Left lung (tissue), 4 donors: ENCODE measurements at regions not wholly inside any gene's neighbourhood (a gene's known extent, or its start where the extent isn't known, plus 50 kb on each side); places are given as distances from the start of the nearest gene placed in this dataset.

Experiments
- ATAC-seq: fragments of 200-7000 bp; cut with Tn5 transposase; one replicate; pipeline ENCODE4 v1.9.1; 2020; ENCODE audit warnings: moderate library complexity
- DNase-seq, 4 donors: peaks; one replicate each; pipeline ENCODE4 v3.0.0-alpha.2; 2013 to 2020
- H3K27ac ChIP-seq, 2 donors: fragments of 200-600 bp; sonication (generic) in 1 of 2; one replicate each; pipeline versions ENCODE4 v1.5.0 to v1.8.0; 2020 to 2021
- H3K27me3 ChIP-seq, 2 donors: fragments of 200-600 bp; sonication (generic) in 1 of 2; one replicate each; pipeline versions ENCODE4 v1.5.0 to v1.8.0; 2020 to 2021
- H3K36me3 ChIP-seq, 2 donors: fragments of 200-600 bp; sonication (generic) in 1 of 2; one replicate each; pipeline versions ENCODE4 v1.5.0 to v1.8.0; 2020 to 2021
- H3K4me1 ChIP-seq, 2 donors: fragments of 200-600 bp; one replicate each; pipeline ENCODE4 v1.8.0; 2021
- H3K4me3 ChIP-seq, 2 donors: fragments of 200-600 bp; sonication (generic) in 1 of 2; one replicate each; pipeline versions ENCODE4 v1.5.0 to v1.8.0; 2020 to 2021; ENCODE audit warnings: mild to moderate bottlenecking in 1 of 2
- H3K9me3 ChIP-seq, 2 donors: fragments of 200-600 bp; sonication (generic) in 1 of 2; one replicate each; pipeline versions ENCODE4 v1.5.0 to v1.8.0; 2020 to 2021
- CTCF ChIP-seq, 2 donors: fragments of 200-600 bp; sonication (generic) in 1 of 2; IDR thresholded peaks; one replicate each; pipeline versions ENCODE4 v1.5.0 to v1.8.0; 2021; ENCODE audit warnings: antibody characterized with exemption in 2 of 2
- intact Hi-C, 2 donors: fragments of 100-400 bp; cut with DNase I; formaldehyde crosslinking; loops; one replicate each; pipeline versions ENCODE4 v1.11.2 to v1.14.2; 2022
- donor health status: DM: no; HTN: yes; CAD: no.
- donor health status: DM: no; HTN: no; CAD: no.

- DNase-seq, result no peak
- TF ChIP-seq CTCF (IDR thresholded peaks at IDR 0.05), result no peak
- intact Hi-C loops, result no loop called here
- peaks cover 0 to 20% of the 10 kb centered on the region in 2 donors for H3K27me3 ChIP-seq
- no peak overlapping the region for H3K4me3 ChIP-seq
- no peaks in the 10 kb centered on the region for H3K9me3 ChIP-seq
- ATAC-seq, result no peak
- no peaks in the 10 kb centered on the region for H3K36me3 ChIP-seq
- no peak overlapping the region for H3K27ac ChIP-seq
- H3K4me1 ChIP-seq, result no peaks in the 10 kb centered on the region
These were observed 56.0 kb upstream of the IRS2 start for GRCh38 chr13:109842212-109842920.

GRCh38 chr13:109840893-109841287 lies 54.5 kb upstream of the IRS2 start:
- no peaks in the 10 kb centered on the region for H3K9me3 ChIP-seq
- H3K36me3 ChIP-seq, result no peaks in the 10 kb centered on the region
- no peak for DNase-seq
- no peak overlapping the region for H3K27ac ChIP-seq
- H3K4me3 ChIP-seq, result no peak overlapping the region
- TF ChIP-seq CTCF (IDR thresholded peaks at IDR 0.05), result no peak
- peaks cover 0 to 16% of the 10 kb centered on the region in 2 donors for H3K27me3 ChIP-seq
- no peak for ATAC-seq
- intact Hi-C loops, result no loop called here
- no peaks in the 10 kb centered on the region for H3K4me1 ChIP-seq

- DNase-seq, result no peak
- Histone ChIP-seq H3K27me3 (peaks cover 0 to 10% of the 10 kb centered on the region in 2 donors), H3K4me1 (no peaks in the 10 kb centered on the region), H3K4me3 (no peak overlapping the region), H3K36me3 (no peaks in the 10 kb centered on the region), H3K9me3 (no peaks in the 10 kb centered on the region), H3K27ac (no peak overlapping the region)
- intact Hi-C loops, result no loop called here
- no peak for ATAC-seq
- TF ChIP-seq CTCF (IDR thresholded peaks at IDR 0.05), result no peak
These were observed 54.0 kb upstream of the IRS2 start for GRCh38 chr13:109840201-109840892.

GRCh38 chr13:109836629-109837607 lies 50.5 kb upstream of the IRS2 start:
- intact Hi-C loops, result no loop called here
- ATAC-seq (peak; percentile 92), DNase-seq (peak in 2 of 4 donors; percentile 41 to 45)
- Histone ChIP-seq H3K9me3 (no peaks in the 10 kb centered on the region), H3K27ac (no peak overlapping the region), H3K4me1 (no peaks in the 10 kb centered on the region), H3K4me3 (no peak overlapping the region), H3K27me3 (no peaks in the 10 kb centered on the region), H3K36me3 (no peaks in the 10 kb centered on the region)
- TF ChIP-seq CTCF (IDR thresholded peaks at IDR 0.05), result no peak
